T-cell (primary cell): ENCODE measurements at regions not wholly inside any gene's neighbourhood (a gene's known extent, or its start where the extent isn't known, plus 50 kb on each side); places are given as distances from the start of the nearest gene placed in this dataset.

Source experiments
- ATAC-seq, 4 experiments: fragments of 200-7000 bp in 3 of 4; fragments of 150-1000 bp in 1 of 4; cut with Tn5 transposase; replicated peaks in 1 of 4; 1 replicate in 3 of 4; 2 replicates in 1 of 4; pipeline ENCODE4 v1.10.0; 2021; ENCODE audit warnings: moderate library complexity in 3 of 4, mild to moderate bottlenecking in 2 of 4, moderate number of reproducible peaks in 1 of 4
- CTCF ChIA-PET, 2 donors: fragments of 300-600 bp; sonication (Branson Sonifier 250); formaldehyde crosslinking; loops; one replicate each; lab custom pipeline; 2022; ENCODE audit warnings: antibody characterized with exemption in 2 of 2; lab: Charles Lee
- POLR2A ChIA-PET, 2 donors: fragments of 300-600 bp; sonication (Branson Sonifier 250); formaldehyde crosslinking; loops; one replicate each; lab custom pipeline; 2022; ENCODE audit warnings: antibody characterized with exemption in 2 of 2; lab: Charles Lee
- DNase-seq, 35 experiments: peaks; one replicate each; pipeline versions ENCODE4 v3.0.0 to v3.0.0-alpha.2; 2013 to 2023
- H3K27ac ChIP-seq: one replicate; pipeline ENCODE4 v1.5.1; 2013; ENCODE audit warnings: low read length
- H3K27me3 ChIP-seq, 2 experiments: replicated peaks in 1 of 2; 1 replicate in 1 of 2; 2 replicates in 1 of 2; pipeline versions ENCODE4 v1.6.1 to v1.7.0; 2013; ENCODE audit warnings: low read length in 1 of 2, mixed read lengths in 1 of 2; ENCODE audit not compliant: control insufficient read depth in 2 of 2, insufficient read depth in 2 of 2; ENCODE audit errors: extremely low read depth in 1 of 2
- H3K36me3 ChIP-seq, 2 donors: 1 replicate in 1 of 2; 2 replicates in 1 of 2; pipeline versions ENCODE4 v1.6.1 to v1.7.0; 2013; ENCODE audit warnings: low read length in 1 of 2; ENCODE audit not compliant: control insufficient read depth in 2 of 2, insufficient read depth in 1 of 2; ENCODE audit errors: extremely low read depth in 1 of 2
- H3K4me1 ChIP-seq, 2 experiments: 1 replicate in 1 of 2; 2 replicates in 1 of 2; pipeline versions ENCODE4 v1.6.1 to v1.7.0; 2013; ENCODE audit warnings: low read length in 2 of 2, mixed read lengths in 1 of 2; ENCODE audit not compliant: insufficient read depth in 2 of 2, control insufficient read depth in 1 of 2; ENCODE audit errors: extremely low read depth in 1 of 2
- H3K4me3 ChIP-seq, 2 donors: 1 replicate in 1 of 2; 2 replicates in 1 of 2; pipeline versions ENCODE4 v1.5.1 to v1.7.0; 2013; ENCODE audit warnings: mild to moderate bottlenecking in 2 of 2, low read length in 1 of 2, moderate library complexity in 1 of 2; ENCODE audit not compliant: control insufficient read depth in 1 of 2; ENCODE audit errors: extremely low read depth in 1 of 2
- H3K9me3 ChIP-seq: 2 replicates; pipeline ENCODE4 v1.7.0; 2013
- H3K27ac Mint-ChIP-seq, 2 donors: one replicate each; pipeline ENCODE4 v1.8.0; 2020 to 2021; ENCODE audit warnings: mild to moderate bottlenecking in 2 of 2, mixed read lengths in 2 of 2
- H3K27me3 Mint-ChIP-seq, 2 donors: one replicate each; pipeline ENCODE4 v1.8.0; 2021 to 2022; ENCODE audit warnings: mixed read lengths in 2 of 2
- H3K36me3 Mint-ChIP-seq: one replicate; pipeline ENCODE4 v1.8.0; 2021; ENCODE audit warnings: mixed read lengths
- H3K4me1 Mint-ChIP-seq, 3 donors: one replicate each; pipeline ENCODE4 v1.8.0; 2020 to 2022; ENCODE audit warnings: mixed read lengths in 3 of 3, mild to moderate bottlenecking in 1 of 3
- H3K4me3 Mint-ChIP-seq, 3 donors: one replicate each; pipeline ENCODE4 v1.8.0; 2020 to 2022; ENCODE audit warnings: mild to moderate bottlenecking in 3 of 3, mixed read lengths in 3 of 3, moderate library complexity in 3 of 3
- H3K9me3 Mint-ChIP-seq, 3 donors: one replicate each; pipeline ENCODE4 v1.8.0; 2020 to 2022; ENCODE audit warnings: mixed read lengths in 3 of 3
- WGBS: methylation state at CpG from one replicate; pipeline ENCODE4 v1.1.5; 2013; ENCODE audit warnings: missing lambda C conversion rate; ENCODE audit not compliant: insufficient coverage; 5-methylcytosine and 5-hydroxymethylcytosine counted together

DNA sequence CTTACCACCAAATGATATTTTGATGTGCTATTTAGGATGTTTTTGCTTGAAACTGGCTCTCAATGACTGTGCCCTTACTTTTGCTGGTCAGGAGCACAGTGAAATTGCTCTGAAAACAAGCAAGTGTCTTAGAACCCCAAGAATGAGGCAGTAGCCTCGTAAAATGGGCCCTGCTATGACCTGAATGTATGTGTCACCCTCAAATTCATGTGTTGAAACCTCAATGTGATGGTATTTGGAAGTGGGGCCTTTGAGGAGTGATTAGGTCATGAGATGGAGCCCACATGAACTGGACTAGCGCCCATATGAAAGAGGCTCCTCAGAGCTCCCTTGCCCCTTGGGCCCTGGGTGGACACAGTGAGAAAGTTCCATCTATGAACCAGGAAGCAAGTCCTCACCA, 155.2 kb downstream of the ZIC5 start:
- peaks cover 4% of the 10 kb centered on the region for H3K36me3 Mint-ChIP-seq
- no peaks in the 10 kb centered on the region for H3K9me3 ChIP-seq
- no peak overlapping the region for H3K4me3 ChIP-seq
- no peaks in the 10 kb centered on the region for H3K9me3 Mint-ChIP-seq
- POLR2A ChIA-PET = no interaction called here
- no peak overlapping the region for H3K27ac ChIP-seq
- peaks cover 24 to 25% (median 24%) of the 10 kb centered on the region in 3 donors for H3K4me1 Mint-ChIP-seq
- ATAC-seq (no peak), DNase-seq (no peak)
- 100% methylated on average over 1 of the region's 2 CpGs for WGBS
- no peaks in the 10 kb centered on the region for H3K27me3 Mint-ChIP-seq
- H3K4me1 ChIP-seq = peaks cover 5 to 20% of the 10 kb centered on the region in 2 experiments
- CTCF ChIA-PET = no interaction called here
- H3K27me3 ChIP-seq = no peaks in the 10 kb centered on the region
- H3K27ac Mint-ChIP-seq = peak overlapping the region; percentile 70 to 90
- peak overlapping the region in 1 of 3 donors; percentile 59 for H3K4me3 Mint-ChIP-seq
- H3K36me3 ChIP-seq = no peaks in the 10 kb centered on the region

DNA sequence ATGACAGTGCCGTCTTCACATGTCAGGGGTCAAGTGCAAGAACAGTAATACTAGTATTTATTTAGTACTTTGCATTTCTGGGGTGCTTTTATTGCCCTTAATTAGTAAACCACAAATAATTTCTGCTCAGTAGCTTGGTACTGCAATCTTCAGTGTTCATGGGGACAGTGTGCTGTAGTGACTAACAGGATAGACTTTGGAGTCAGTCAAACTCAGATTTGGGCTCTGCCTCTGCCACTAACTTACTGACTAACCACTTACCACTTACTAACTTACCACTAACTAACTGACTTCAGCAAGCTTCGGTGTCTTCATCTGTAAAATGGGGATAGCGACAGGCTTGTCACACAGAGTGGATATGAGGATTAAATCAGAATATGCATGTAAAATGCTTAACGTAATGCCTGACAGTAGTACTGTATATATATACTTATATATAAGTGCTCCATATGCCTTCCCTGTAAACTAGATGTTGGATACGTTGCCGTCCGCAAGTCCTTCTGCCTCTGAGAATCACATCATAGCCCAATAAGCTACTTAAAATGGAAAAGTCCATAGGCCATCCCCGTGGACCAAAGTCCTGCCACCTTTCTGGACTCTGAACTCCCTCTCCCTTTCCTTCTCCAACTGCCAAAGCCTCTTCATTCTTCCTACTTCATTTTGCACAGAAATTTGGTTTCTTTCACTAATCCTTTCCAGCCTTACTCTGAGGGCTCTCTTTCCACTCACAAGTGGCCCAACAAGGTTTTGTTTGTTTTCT, 158.1 kb downstream of the ZIC5 start:
- Histone ChIP-seq H3K27ac (no peak overlapping the region), H3K4me1 (peaks cover 5 to 17% of the 10 kb centered on the region in 2 experiments), H3K27me3 (no peaks in the 10 kb centered on the region), H3K9me3 (no peaks in the 10 kb centered on the region), H3K36me3 (no peaks in the 10 kb centered on the region), H3K4me3 (no peak overlapping the region)
- ATAC-seq (no peak), DNase-seq (no peak)
- Mint-ChIP-seq H3K9me3 (no peaks in the 10 kb centered on the region), H3K27ac (no peak overlapping the region), H3K4me1 (peaks cover 19 to 21% (median 20%) of the 10 kb centered on the region in 3 donors), H3K36me3 (no peaks in the 10 kb centered on the region), H3K4me3 (no peak overlapping the region), H3K27me3 (no peaks in the 10 kb centered on the region)
- 87% methylated on average over 3 of the region's 8 CpGs for WGBS
- CTCF ChIA-PET = no interaction called here
- POLR2A ChIA-PET = no interaction called here

DNA sequence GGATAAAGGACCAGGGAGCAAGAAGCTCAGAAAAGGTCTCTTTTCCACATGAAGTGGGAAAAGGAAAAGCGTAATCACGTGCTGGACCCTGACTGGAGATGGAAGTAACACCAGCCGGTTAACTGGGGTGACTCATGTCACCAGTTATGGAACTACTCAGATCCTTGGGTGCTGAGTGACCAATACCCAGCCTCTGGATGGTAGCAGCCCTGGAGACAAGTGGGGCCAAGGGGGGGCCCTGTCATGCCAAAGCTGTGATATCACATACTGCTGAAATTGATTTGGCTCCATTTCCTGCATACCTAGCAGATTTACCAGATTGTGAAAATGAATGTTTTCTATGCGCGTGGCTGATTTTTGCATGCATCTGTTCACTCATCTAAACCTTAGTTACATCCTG, 158.9 kb downstream of the ZIC5 start:
- Histone ChIP-seq H3K9me3 (no peaks in the 10 kb centered on the region), H3K4me3 (no peak overlapping the region), H3K27ac (no peak overlapping the region), H3K36me3 (no peaks in the 10 kb centered on the region), H3K4me1 (peaks cover 1 to 9% of the 10 kb centered on the region in 2 experiments), H3K27me3 (no peaks in the 10 kb centered on the region)
- DNase-seq (no peak), ATAC-seq (no peak)
- Mint-ChIP-seq H3K9me3 (no peaks in the 10 kb centered on the region), H3K27me3 (no peaks in the 10 kb centered on the region), H3K4me3 (no peak overlapping the region), H3K4me1 (peaks cover 10 to 13% (median 11%) of the 10 kb centered on the region in 3 donors), H3K27ac (no peak overlapping the region), H3K36me3 (no peaks in the 10 kb centered on the region)
- ChIA-PET CTCF (no interaction called here), POLR2A (no interaction called here)
- 96% methylated on average over 3 of the region's 5 CpGs for WGBS

DNA sequence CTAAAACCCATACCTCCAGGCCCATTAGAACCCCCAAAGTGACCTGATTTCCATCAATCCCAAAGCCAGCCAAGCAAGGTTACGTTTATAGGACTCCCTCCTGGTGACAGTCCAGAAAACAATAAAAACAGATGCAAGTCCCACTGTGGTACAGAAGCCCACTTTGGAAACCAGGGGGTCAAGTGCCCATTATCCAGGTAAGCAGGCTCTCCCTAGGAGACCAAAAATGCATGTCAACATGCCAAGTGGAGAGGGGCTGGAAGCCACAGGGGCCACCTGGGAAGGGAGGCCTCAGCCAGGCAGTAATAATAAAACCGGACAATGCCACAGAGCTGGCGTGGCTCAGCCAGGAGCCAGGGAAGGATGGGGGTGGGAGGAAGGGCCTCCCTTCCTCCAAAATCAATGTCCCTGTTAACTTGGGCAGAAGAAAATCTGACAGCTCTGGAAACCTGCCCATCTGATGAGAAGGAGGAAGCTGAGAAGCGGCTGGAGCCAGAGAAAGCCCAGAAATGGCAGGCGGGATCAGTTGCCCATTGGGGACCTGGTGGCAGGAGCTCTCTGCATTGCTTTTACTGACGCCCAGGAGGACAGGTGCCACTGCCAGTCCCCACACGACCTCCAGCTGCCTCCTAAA, 160.4 kb downstream of the ZIC5 start:
- 73% methylated on average over 4 of the region's 7 CpGs for WGBS
- Histone ChIP-seq H3K4me3 (no peak overlapping the region), H3K9me3 (no peaks in the 10 kb centered on the region), H3K36me3 (no peaks in the 10 kb centered on the region), H3K27ac (no peak overlapping the region), H3K27me3 (no peaks in the 10 kb centered on the region), H3K4me1 (no peaks in the 10 kb centered on the region)
- H3K27me3 Mint-ChIP-seq = no peaks in the 10 kb centered on the region
- POLR2A ChIA-PET = no interaction called here
- peaks cover 0 to 3% (median under 1%) of the 10 kb centered on the region in 3 donors for H3K4me1 Mint-ChIP-seq
- no peak for ATAC-seq
- no peak overlapping the region for H3K27ac Mint-ChIP-seq
- no peaks in the 10 kb centered on the region for H3K9me3 Mint-ChIP-seq
- peaks cover 10% of the 10 kb centered on the region for H3K36me3 Mint-ChIP-seq
- no peak overlapping the region for H3K4me3 Mint-ChIP-seq
- DNase-seq = no peak
- CTCF ChIA-PET = no interaction called here

DNA sequence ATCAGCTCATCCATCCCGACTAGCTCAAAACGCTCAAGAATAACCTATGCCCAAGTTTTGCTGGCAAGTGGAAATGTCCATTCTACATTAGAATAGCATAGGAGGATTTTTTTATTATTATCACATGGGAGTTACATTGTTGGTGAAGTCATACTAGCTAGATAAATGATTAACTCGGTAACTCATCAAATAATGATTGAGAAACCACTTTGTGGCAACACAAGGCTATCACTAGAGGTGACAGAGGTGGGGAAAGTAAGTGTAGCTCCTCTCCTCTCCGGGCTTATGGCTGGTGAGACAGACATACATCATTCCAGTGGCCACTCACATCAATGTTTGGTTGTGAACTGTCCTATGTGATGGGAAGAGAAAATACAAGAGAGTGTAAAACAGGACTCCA, 161.6 kb downstream of the ZIC5 start:
- peaks cover 12% of the 10 kb centered on the region for H3K36me3 Mint-ChIP-seq
- Histone ChIP-seq H3K4me1 (no peaks in the 10 kb centered on the region), H3K9me3 (no peaks in the 10 kb centered on the region), H3K27ac (no peak overlapping the region), H3K4me3 (no peak overlapping the region), H3K36me3 (no peaks in the 10 kb centered on the region), H3K27me3 (no peaks in the 10 kb centered on the region)
- POLR2A ChIA-PET = no interaction called here
- no peak overlapping the region for H3K4me3 Mint-ChIP-seq
- no peak for ATAC-seq
- no peaks in the 10 kb centered on the region for H3K27me3 Mint-ChIP-seq
- CTCF ChIA-PET = no interaction called here
- no peaks in the 10 kb centered on the region for H3K9me3 Mint-ChIP-seq
- peaks cover 0 to under 1% (median 0%) of the 10 kb centered on the region in 3 donors for H3K4me1 Mint-ChIP-seq
- no peak for DNase-seq
- H3K27ac Mint-ChIP-seq = no peak overlapping the region
- WGBS = no CpG with 5 or more reads among the region's 4 CpGs

DNA sequence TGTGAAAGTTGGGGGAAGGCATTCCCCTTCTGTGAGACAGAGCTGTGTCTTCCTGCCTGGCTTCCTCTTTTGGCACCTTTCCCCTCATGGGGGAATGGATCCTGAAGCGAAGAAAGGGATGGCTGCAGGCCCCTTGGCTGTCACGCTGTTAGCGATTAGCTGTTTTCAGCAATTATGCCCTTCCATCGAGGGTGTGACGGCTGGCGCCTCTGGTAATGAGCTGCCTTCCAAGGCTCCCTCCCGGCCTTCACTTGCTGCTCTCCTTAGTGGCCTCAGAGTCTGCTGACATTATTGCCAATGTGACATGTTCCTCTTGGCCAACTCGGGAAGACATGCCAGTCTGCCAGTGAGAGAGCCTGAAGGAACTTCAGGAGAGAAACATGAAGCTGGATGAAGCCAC, 162.1 kb downstream of the ZIC5 start:
- Histone ChIP-seq H3K4me3 (no peak overlapping the region), H3K9me3 (no peaks in the 10 kb centered on the region), H3K27ac (no peak overlapping the region), H3K27me3 (no peaks in the 10 kb centered on the region), H3K36me3 (no peaks in the 10 kb centered on the region), H3K4me1 (no peaks in the 10 kb centered on the region)
- no peak for DNase-seq
- Mint-ChIP-seq H3K9me3 (no peaks in the 10 kb centered on the region), H3K4me3 (no peak overlapping the region), H3K27ac (no peak overlapping the region), H3K36me3 (peaks cover 17% of the 10 kb centered on the region), H3K27me3 (no peaks in the 10 kb centered on the region), H3K4me1 (no peaks in the 10 kb centered on the region)
- WGBS = 88% methylated on average over 8 of the region's 8 CpGs
- no peak for ATAC-seq
- ChIA-PET CTCF (no interaction called here), POLR2A (no interaction called here)
